ENCODE measurements at regions not wholly inside any gene's neighbourhood (a gene's known extent, or its start where the extent isn't known, plus 50 kb on each side); places are given as distances from the start of the nearest gene placed in this dataset.

DNA sequence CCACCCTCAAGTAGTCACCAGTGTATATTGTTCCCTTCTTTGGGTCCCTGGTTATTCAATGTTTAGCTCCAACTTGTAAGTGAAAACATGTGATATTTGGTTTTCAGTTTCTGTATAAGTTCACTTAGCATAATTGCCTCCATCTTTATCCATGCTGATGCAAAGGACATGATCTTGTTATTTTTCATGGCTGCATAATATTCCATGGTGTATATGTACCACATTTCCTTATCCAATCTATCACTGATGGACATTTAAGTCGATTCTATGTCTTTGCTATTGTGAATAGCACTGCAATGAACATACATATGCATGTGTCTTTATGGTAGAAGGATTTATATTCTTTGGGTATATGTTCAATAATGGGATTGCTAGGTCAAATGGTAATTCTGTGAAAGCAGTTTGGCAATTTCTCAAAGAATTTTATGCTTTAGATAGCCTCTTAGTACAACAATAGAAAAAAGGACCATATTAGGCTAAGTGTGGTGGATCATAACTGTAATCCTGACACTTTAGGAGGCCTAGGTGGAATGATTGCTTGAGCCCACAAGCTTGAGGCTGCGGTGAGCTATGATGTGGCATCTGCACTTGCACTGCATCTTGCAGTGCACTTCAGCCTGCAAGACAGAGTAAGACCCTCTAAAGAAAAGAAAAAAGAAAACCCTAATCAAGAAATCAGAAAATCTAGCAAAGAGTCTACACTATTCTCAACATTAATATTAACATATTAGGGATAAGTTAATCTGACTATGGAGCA lies 468.5 kb upstream of the FAT3 start:
- Histone ChIP-seq H3K27me3 (ENCODE audit: control insufficient read depth, insufficient read depth, low read length) (no peaks in the 10 kb centered on the region), H3K4me3 (ENCODE audit: low read length) (no peak overlapping the region), H3K9me3 (ENCODE audit: control insufficient read depth, insufficient read depth, low read length) (no peaks in the 10 kb centered on the region), H3K4me1 (ENCODE audit: control insufficient read depth, insufficient read depth, low read length) (no peaks in the 10 kb centered on the region), H3K27ac (ENCODE audit: low read length) (no peak overlapping the region), H3K36me3 (ENCODE audit: control insufficient read depth, insufficient read depth, low read length) (no peaks in the 10 kb centered on the region)
- no peak overlapping the region for H3K27ac Mint-ChIP-seq
- H3K4me1 Mint-ChIP-seq = no peaks in the 10 kb centered on the region
- no peaks in the 10 kb centered on the region for H3K27me3 Mint-ChIP-seq (ENCODE audit: low read depth in 2 of 2)
- DNase-seq = no peak
- TF ChIP-seq CTCF (IDR thresholded peaks at IDR 0.05) = no peak
- H3K4me3 Mint-ChIP-seq = no peak overlapping the region
- peaks cover 9% of the 10 kb centered on the region for H3K36me3 Mint-ChIP-seq
- no peak for ATAC-seq
- 90% methylated on average over 1 of the region's 2 CpGs for WGBS (ENCODE audit: insufficient coverage)
- H3K9me3 Mint-ChIP-seq = peaks cover 6 to 7% of the 10 kb centered on the region in 2 donors
- intact Hi-C loops (cut with micrococcal nuclease) = no loop called here

DNA sequence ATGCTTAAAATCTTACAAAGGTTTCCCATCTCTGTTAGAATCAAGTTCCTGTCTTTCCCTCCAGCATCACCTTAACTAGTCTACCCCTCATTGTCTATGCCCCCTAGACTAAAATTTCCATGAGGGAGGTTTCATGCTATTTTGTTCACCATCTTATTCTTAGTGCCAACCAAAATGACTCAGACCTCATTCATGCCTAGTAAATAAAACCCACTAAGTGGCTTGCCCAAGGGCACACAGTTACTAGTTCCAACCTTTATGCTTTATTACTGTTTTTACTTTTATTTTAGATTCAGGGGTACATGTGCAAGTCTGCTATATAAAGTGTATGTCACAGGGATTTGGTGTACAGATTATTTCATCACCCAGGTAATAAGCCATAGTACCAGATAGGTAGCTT lies 469.1 kb upstream of the FAT3 start:
- H3K4me3 ChIP-seq (ENCODE audit: low read length) = no peak overlapping the region
- intact Hi-C loops (cut with micrococcal nuclease) = no loop called here

DNA sequence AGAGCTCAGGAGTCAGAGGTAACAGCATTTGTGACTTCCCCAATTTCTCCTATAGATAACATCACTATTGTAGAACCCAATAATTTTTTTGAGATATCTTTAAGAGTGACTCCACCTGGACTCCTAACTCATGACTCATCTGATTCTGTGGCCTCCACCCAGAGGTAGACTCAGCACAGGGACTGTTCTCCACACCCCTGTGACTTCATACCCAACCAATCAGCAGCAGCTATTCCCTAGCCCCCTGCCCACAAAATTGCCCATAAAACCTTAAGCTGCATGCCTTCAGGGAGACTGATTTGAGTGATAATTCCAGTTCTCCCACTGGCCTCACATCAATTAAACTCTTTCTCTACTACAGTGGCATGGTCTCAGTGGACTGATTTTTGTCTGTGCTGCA lies 475.4 kb upstream of the FAT3 start:
- no peaks in the 10 kb centered on the region for H3K36me3 ChIP-seq (ENCODE audit: control insufficient read depth, insufficient read depth, low read length)
- ATAC-seq (no peak), DNase-seq (no peak)
- intact Hi-C loops (cut with micrococcal nuclease) = no loop called here
- H3K4me3 ChIP-seq (ENCODE audit: low read length) = no peak overlapping the region
- H3K9me3 Mint-ChIP-seq = peaks cover 15 to 24% of the 10 kb centered on the region in 2 donors
- H3K36me3 Mint-ChIP-seq = no peaks in the 10 kb centered on the region
- no peak overlapping the region for H3K4me3 Mint-ChIP-seq
- H3K27ac Mint-ChIP-seq = no peak overlapping the region
- no peaks in the 10 kb centered on the region for H3K27me3 ChIP-seq (ENCODE audit: control insufficient read depth, insufficient read depth, low read length)
- no peaks in the 10 kb centered on the region for H3K4me1 Mint-ChIP-seq
- peaks cover 3% of the 10 kb centered on the region for H3K9me3 ChIP-seq (ENCODE audit: control insufficient read depth, insufficient read depth, low read length)
- TF ChIP-seq CTCF (IDR thresholded peaks at IDR 0.05) = no peak
- no peaks in the 10 kb centered on the region for H3K4me1 ChIP-seq (ENCODE audit: control insufficient read depth, insufficient read depth, low read length)
- H3K27ac ChIP-seq (ENCODE audit: low read length) = no peak overlapping the region
- no peaks in the 10 kb centered on the region for H3K27me3 Mint-ChIP-seq (ENCODE audit: low read depth in 2 of 2)

More for the DNA sequence above, 469.1 kb upstream of the FAT3 start:
- Histone ChIP-seq H3K27ac (ENCODE audit: low read length) (no peak overlapping the region), H3K9me3 (ENCODE audit: control insufficient read depth, insufficient read depth, low read length) (no peaks in the 10 kb centered on the region), H3K27me3 (ENCODE audit: control insufficient read depth, insufficient read depth, low read length) (no peaks in the 10 kb centered on the region), H3K4me1 (ENCODE audit: control insufficient read depth, insufficient read depth, low read length) (no peaks in the 10 kb centered on the region), H3K36me3 (ENCODE audit: control insufficient read depth, insufficient read depth, low read length) (no peaks in the 10 kb centered on the region)
- no peak for TF ChIP-seq CTCF (IDR thresholded peaks at IDR 0.05)
- Mint-ChIP-seq H3K4me3 (no peak overlapping the region), H3K9me3 (peaks cover 10 to 12% of the 10 kb centered on the region in 2 donors), H3K27ac (no peak overlapping the region), H3K4me1 (no peaks in the 10 kb centered on the region), H3K27me3 (ENCODE audit: low read depth in 2 of 2) (no peaks in the 10 kb centered on the region), H3K36me3 (peaks cover 9% of the 10 kb centered on the region)
- no peak for DNase-seq
- no peak for ATAC-seq

- TF ChIP-seq CTCF (IDR thresholded peaks at IDR 0.05) = no peak
- ATAC-seq (no peak), DNase-seq (no peak)
- Histone ChIP-seq H3K9me3 (ENCODE audit: control insufficient read depth, insufficient read depth, low read length) (peaks cover 3% of the 10 kb centered on the region), H3K36me3 (ENCODE audit: control insufficient read depth, insufficient read depth, low read length) (no peaks in the 10 kb centered on the region), H3K4me1 (ENCODE audit: control insufficient read depth, insufficient read depth, low read length) (no peaks in the 10 kb centered on the region), H3K4me3 (ENCODE audit: low read length) (no peak overlapping the region), H3K27me3 (ENCODE audit: control insufficient read depth, insufficient read depth, low read length) (no peaks in the 10 kb centered on the region), H3K27ac (ENCODE audit: low read length) (no peak overlapping the region)
- Mint-ChIP-seq H3K4me3 (no peak overlapping the region), H3K4me1 (no peaks in the 10 kb centered on the region), H3K27me3 (ENCODE audit: low read depth in 2 of 2) (no peaks in the 10 kb centered on the region), H3K36me3 (no peaks in the 10 kb centered on the region), H3K27ac (no peak overlapping the region), H3K9me3 (peaks cover 14 to 24% of the 10 kb centered on the region in 2 donors)
- WGBS (ENCODE audit: insufficient coverage) = 79% methylated on average over 3 of the region's 3 CpGs
- intact Hi-C loops (cut with micrococcal nuclease) = no loop called here
Observed at GRCh38 chr11:91742155-91742554, 482.5 kb upstream of the FAT3 start.

Data from natural killer cell (primary cell).